ENCODE measurements at regions not wholly inside any gene's neighbourhood (a gene's known extent, or its start where the extent isn't known, plus 50 kb on each side); places are given as distances from the start of the nearest gene placed in this dataset.

DNA sequence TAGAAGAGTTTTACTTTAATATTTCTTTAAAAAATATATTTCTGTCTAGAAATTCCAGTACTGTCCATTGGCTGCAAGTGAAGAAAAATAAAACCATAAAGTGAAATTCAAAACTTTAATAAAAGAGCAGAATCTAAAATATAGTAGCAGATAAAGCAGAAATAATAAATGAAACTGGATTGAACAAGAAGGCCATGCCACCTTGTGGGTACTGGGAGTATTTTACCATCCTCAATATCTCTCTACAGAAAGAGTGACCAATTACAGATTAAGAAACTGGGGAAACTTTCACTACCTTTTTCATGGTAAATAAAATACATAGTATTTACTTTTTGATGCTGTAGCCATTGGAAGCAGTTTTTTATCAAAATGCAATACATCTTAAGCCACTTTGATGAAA, 220.5 kb downstream of the BCAT1 start:
- no peaks in the 10 kb centered on the region for H3K36me3 Mint-ChIP-seq
- peaks cover 6% of the 10 kb centered on the region; the same call in 1 of the 2 replicates for H3K9me3 Mint-ChIP-seq
- no peak overlapping the region for H3K27ac Mint-ChIP-seq
- CTCF ChIA-PET = interaction anchor here (0.5 kb wide), 1 partner anchor 1225 kb away, joined by 3 read pairs; no protein-coding TSS in a partner anchor
- ATAC-seq = no peak; the same call in 1 of the 2 replicates
- POLR2A ChIA-PET = no interaction called here
- no peak for TF ChIP-seq ZNF232 (CRISPR knock-in tag; IDR thresholded peaks at IDR 0.05)
- TF ChIP-seq CTCF (IDR thresholded peaks at IDR 0.05) = 0 out of 2 replicates have a peak, but pooled peaks have one; percentile 15
- no peaks in the 10 kb centered on the region for H3K27me3 Mint-ChIP-seq (ENCODE audit: low read depth)
- H3K4me1 Mint-ChIP-seq = no peaks in the 10 kb centered on the region
- DNase-seq (ENCODE audit: low spot score) = no peak
- no peak overlapping the region for H3K4me3 Mint-ChIP-seq

- POLR2A ChIA-PET = no interaction called here
- H3K9me3 Mint-ChIP-seq = peaks cover 20% of the 10 kb centered on the region
- no peak overlapping the region; the same call in 1 of the 2 replicates for H3K27ac Mint-ChIP-seq
Measured at GRCh38 chr12:24725616-24726015, 223.3 kb downstream of the BCAT1 start.

More at GRCh38 chr12:24725616-24726015, 223.3 kb downstream of the BCAT1 start:
- Mint-ChIP-seq H3K4me1 (no peaks in the 10 kb centered on the region), H3K27me3 (ENCODE audit: low read depth) (no peaks in the 10 kb centered on the region), H3K36me3 (peaks cover 9% of the 10 kb centered on the region), H3K4me3 (no peak overlapping the region)
- no peak for DNase-seq (ENCODE audit: low spot score)
- TF ChIP-seq, protein P1, sequence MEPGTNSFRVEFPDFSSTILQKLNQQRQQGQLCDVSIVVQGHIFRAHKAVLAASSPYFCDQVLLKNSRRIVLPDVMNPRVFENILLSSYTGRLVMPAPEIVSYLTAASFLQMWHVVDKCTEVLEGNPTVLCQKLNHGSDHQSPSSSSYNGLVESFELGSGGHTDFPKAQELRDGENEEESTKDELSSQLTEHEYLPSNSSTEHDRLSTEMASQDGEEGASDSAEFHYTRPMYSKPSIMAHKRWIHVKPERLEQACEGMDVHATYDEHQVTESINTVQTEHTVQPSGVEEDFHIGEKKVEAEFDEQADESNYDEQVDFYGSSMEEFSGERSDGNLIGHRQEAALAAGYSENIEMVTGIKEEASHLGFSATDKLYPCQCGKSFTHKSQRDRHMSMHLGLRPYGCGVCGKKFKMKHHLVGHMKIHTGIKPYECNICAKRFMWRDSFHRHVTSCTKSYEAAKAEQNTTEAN (CRISPR knock-in tag; IDR thresholded peaks at IDR 0.05) = no peak
- TF ChIP-seq ZBTB21 (CRISPR knock-in tag; IDR thresholded peaks at IDR 0.05; ENCODE audit: borderline replicate concordance) (no peak), NFYB (CRISPR knock-in tag; conservative IDR thresholded peaks at IDR 0.05; ENCODE audit: low read depth) (no peak), SOX15 (CRISPR knock-in tag; IDR thresholded peaks at IDR 0.05) (no peak), ZNF232 (CRISPR knock-in tag; IDR thresholded peaks at IDR 0.05) (no peak), ZNF317 (CRISPR knock-in tag; IDR thresholded peaks at IDR 0.05; ENCODE audit: borderline replicate concordance, low read depth) (no peak), ESRRA (CRISPR knock-in tag; IDR thresholded peaks at IDR 0.05; ENCODE audit: borderline replicate concordance) (no peak)
- TF ChIP-seq, protein P2, sequence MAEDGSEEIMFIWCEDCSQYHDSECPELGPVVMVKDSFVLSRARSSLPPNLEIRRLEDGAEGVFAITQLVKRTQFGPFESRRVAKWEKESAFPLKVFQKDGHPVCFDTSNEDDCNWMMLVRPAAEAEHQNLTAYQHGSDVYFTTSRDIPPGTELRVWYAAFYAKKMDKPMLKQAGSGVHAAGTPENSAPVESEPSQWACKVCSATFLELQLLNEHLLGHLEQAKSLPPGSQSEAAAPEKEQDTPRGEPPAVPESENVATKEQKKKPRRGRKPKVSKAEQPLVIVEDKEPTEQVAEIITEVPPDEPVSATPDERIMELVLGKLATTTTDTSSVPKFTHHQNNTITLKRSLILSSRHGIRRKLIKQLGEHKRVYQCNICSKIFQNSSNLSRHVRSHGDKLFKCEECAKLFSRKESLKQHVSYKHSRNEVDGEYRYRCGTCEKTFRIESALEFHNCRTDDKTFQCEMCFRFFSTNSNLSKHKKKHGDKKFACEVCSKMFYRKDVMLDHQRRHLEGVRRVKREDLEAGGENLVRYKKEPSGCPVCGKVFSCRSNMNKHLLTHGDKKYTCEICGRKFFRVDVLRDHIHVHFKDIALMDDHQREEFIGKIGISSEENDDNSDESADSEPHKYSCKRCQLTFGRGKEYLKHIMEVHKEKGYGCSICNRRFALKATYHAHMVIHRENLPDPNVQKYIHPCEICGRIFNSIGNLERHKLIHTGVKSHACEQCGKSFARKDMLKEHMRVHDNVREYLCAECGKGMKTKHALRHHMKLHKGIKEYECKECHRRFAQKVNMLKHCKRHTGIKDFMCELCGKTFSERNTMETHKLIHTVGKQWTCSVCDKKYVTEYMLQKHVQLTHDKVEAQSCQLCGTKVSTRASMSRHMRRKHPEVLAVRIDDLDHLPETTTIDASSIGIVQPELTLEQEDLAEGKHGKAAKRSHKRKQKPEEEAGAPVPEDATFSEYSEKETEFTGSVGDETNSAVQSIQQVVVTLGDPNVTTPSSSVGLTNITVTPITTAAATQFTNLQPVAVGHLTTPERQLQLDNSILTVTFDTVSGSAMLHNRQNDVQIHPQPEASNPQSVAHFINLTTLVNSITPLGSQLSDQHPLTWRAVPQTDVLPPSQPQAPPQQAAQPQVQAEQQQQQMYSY (CRISPR knock-in tag; IDR thresholded peaks at IDR 0.05) = no peak
- TF ChIP-seq, protein P3, sequence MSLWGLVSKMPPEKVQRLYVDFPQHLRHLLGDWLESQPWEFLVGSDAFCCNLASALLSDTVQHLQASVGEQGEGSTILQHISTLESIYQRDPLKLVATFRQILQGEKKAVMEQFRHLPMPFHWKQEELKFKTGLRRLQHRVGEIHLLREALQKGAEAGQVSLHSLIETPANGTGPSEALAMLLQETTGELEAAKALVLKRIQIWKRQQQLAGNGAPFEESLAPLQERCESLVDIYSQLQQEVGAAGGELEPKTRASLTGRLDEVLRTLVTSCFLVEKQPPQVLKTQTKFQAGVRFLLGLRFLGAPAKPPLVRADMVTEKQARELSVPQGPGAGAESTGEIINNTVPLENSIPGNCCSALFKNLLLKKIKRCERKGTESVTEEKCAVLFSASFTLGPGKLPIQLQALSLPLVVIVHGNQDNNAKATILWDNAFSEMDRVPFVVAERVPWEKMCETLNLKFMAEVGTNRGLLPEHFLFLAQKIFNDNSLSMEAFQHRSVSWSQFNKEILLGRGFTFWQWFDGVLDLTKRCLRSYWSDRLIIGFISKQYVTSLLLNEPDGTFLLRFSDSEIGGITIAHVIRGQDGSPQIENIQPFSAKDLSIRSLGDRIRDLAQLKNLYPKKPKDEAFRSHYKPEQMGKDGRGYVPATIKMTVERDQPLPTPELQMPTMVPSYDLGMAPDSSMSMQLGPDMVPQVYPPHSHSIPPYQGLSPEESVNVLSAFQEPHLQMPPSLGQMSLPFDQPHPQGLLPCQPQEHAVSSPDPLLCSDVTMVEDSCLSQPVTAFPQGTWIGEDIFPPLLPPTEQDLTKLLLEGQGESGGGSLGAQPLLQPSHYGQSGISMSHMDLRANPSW (CRISPR knock-in tag; conservative IDR thresholded peaks at IDR 0.05; ENCODE audit: low read depth) = no peak
- TF ChIP-seq, protein P4, sequence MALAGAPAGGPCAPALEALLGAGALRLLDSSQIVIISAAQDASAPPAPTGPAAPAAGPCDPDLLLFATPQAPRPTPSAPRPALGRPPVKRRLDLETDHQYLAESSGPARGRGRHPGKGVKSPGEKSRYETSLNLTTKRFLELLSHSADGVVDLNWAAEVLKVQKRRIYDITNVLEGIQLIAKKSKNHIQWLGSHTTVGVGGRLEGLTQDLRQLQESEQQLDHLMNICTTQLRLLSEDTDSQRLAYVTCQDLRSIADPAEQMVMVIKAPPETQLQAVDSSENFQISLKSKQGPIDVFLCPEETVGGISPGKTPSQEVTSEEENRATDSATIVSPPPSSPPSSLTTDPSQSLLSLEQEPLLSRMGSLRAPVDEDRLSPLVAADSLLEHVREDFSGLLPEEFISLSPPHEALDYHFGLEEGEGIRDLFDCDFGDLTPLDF (CRISPR knock-in tag; IDR thresholded peaks at IDR 0.05) = no peak
- TF ChIP-seq, protein P5, sequence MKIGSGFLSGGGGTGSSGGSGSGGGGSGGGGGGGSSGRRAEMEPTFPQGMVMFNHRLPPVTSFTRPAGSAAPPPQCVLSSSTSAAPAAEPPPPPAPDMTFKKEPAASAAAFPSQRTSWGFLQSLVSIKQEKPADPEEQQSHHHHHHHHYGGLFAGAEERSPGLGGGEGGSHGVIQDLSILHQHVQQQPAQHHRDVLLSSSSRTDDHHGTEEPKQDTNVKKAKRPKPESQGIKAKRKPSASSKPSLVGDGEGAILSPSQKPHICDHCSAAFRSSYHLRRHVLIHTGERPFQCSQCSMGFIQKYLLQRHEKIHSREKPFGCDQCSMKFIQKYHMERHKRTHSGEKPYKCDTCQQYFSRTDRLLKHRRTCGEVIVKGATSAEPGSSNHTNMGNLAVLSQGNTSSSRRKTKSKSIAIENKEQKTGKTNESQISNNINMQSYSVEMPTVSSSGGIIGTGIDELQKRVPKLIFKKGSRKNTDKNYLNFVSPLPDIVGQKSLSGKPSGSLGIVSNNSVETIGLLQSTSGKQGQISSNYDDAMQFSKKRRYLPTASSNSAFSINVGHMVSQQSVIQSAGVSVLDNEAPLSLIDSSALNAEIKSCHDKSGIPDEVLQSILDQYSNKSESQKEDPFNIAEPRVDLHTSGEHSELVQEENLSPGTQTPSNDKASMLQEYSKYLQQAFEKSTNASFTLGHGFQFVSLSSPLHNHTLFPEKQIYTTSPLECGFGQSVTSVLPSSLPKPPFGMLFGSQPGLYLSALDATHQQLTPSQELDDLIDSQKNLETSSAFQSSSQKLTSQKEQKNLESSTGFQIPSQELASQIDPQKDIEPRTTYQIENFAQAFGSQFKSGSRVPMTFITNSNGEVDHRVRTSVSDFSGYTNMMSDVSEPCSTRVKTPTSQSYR (CRISPR knock-in tag; IDR thresholded peaks at IDR 0.05) = no peak
- CTCF ChIA-PET = no interaction called here
- ATAC-seq = no peak

All from WTC11 (cell line).